H9 (cell line): ENCODE measurements at regions not wholly inside any gene's neighbourhood (a gene's known extent, or its start where the extent isn't known, plus 50 kb on each side); places are given as distances from the start of the nearest gene placed in this dataset.
"Not testable (repeated sequence)": the region's sequence is repeated elsewhere in the genome, so short reads cannot be mapped to it uniquely, and the experiment has no call there.

Experiments used
- DNase-seq: peaks from one replicate; pipeline ENCODE4 v3.0.0-alpha.2; 2017
- H2AFZ ChIP-seq: one replicate; pipeline ENCODE4 v1.6.1; 2013; ENCODE audit warnings: mild to moderate bottlenecking, low read length, control low read depth, moderate library complexity
- H2AK5ac ChIP-seq: 2 replicates; pipeline ENCODE4 v1.6.1; 2013; ENCODE audit warnings: low read length, control low read depth, mixed read lengths; ENCODE audit not compliant: insufficient read length
- H2BK120ac ChIP-seq: one replicate; pipeline ENCODE4 v1.6.1; 2013; ENCODE audit warnings: low read depth, mild to moderate bottlenecking, low read length, control low read depth, inconsistent platforms; ENCODE audit not compliant: poor library complexity, severe bottlenecking
- H2BK12ac ChIP-seq: 2 replicates; pipeline ENCODE4 v1.6.1; 2013; ENCODE audit warnings: low read length, control low read depth, mixed read lengths, low read depth; ENCODE audit not compliant: insufficient read length
- H2BK15ac ChIP-seq: 2 replicates; pipeline ENCODE4 v1.6.1; 2013; ENCODE audit warnings: low read depth, low read length, control low read depth
- H2BK20ac ChIP-seq: one replicate; pipeline ENCODE4 v1.6.1; 2013; ENCODE audit warnings: low read depth, mild to moderate bottlenecking, low read length, control low read depth, inconsistent platforms; ENCODE audit not compliant: poor library complexity, severe bottlenecking
- H2BK5ac ChIP-seq: 2 replicates; pipeline ENCODE4 v1.6.1; 2013; ENCODE audit warnings: low read length, control low read depth, mixed read lengths; ENCODE audit not compliant: insufficient read length
- H3K14ac ChIP-seq: 2 replicates; pipeline ENCODE4 v1.6.1; 2013; ENCODE audit warnings: low read length, control low read depth; ENCODE audit not compliant: insufficient read depth
- H3K18ac ChIP-seq: 2 replicates; pipeline ENCODE4 v1.6.1; 2013; ENCODE audit warnings: low read depth, mild to moderate bottlenecking, mixed read lengths, low read length, control low read depth; ENCODE audit not compliant: insufficient read length
- H3K23ac ChIP-seq: 2 replicates; pipeline ENCODE4 v1.6.1; 2013; ENCODE audit warnings: low read length, control low read depth, mixed read lengths, low read depth; ENCODE audit not compliant: insufficient read length
- H3K23me2 ChIP-seq: 2 replicates; pipeline ENCODE4 v1.6.1; 2013; ENCODE audit warnings: low read depth, mild to moderate bottlenecking, mixed read lengths, low read length, control low read depth; ENCODE audit not compliant: insufficient read length, poor library complexity, severe bottlenecking
- H3K27ac ChIP-seq: 2 replicates; pipeline ENCODE4 v1.5.1; 2013; ENCODE audit warnings: low read length, control low read depth, mixed read lengths, low read depth; ENCODE audit not compliant: insufficient read length
- H3K27me3 ChIP-seq: 2 replicates; pipeline ENCODE4 v1.6.1; 2013; ENCODE audit warnings: low read length, control low read depth, inconsistent platforms; ENCODE audit not compliant: insufficient read depth
- H3K4ac ChIP-seq: 2 replicates; pipeline ENCODE4 v1.6.1; 2013; ENCODE audit warnings: low read depth, mild to moderate bottlenecking, control low read depth, inconsistent platforms, low read length, moderate library complexity
- H3K4me1 ChIP-seq: 2 replicates; pipeline ENCODE4 v1.6.1; 2013; ENCODE audit warnings: low read length, control low read depth, inconsistent platforms; ENCODE audit not compliant: insufficient read depth
- H3K4me2 ChIP-seq: 2 replicates; pipeline ENCODE4 v1.6.1; 2013; ENCODE audit warnings: low read length, control low read depth, mixed read lengths; ENCODE audit not compliant: insufficient read length, insufficient read depth
- H3K56ac ChIP-seq: 2 replicates; pipeline ENCODE4 v1.6.1; 2013; ENCODE audit warnings: low read depth, mild to moderate bottlenecking, mixed read lengths, low read length, control low read depth; ENCODE audit not compliant: insufficient read length
- H3K79me1 ChIP-seq: 2 replicates; pipeline ENCODE4 v1.6.1; 2013; ENCODE audit warnings: low read depth, mild to moderate bottlenecking, moderate library complexity, low read length, control low read depth, inconsistent platforms; ENCODE audit not compliant: insufficient read depth, poor library complexity, severe bottlenecking
- H3K79me2 ChIP-seq: 2 replicates; pipeline ENCODE4 v1.6.1; 2013; ENCODE audit warnings: low read length, control low read depth, inconsistent platforms; ENCODE audit not compliant: insufficient read depth
- H3K9ac ChIP-seq: 2 replicates; pipeline ENCODE4 v1.6.1; 2013; ENCODE audit warnings: low read length, control low read depth, mixed read lengths; ENCODE audit not compliant: insufficient read length; ENCODE audit errors: extremely low read depth
- H3K9me3 ChIP-seq: one replicate; pipeline ENCODE4 v1.6.1; 2013; ENCODE audit warnings: low read depth, low read length, inconsistent platforms; ENCODE audit not compliant: control insufficient read depth
- H3T11ph ChIP-seq: one replicate; pipeline ENCODE4 v1.6.1; 2013; ENCODE audit warnings: mild to moderate bottlenecking, low read length, control low read depth, inconsistent platforms
- H4K20me1 ChIP-seq: one replicate; pipeline ENCODE4 v1.6.1; 2013; ENCODE audit not compliant: control insufficient read depth, insufficient read length, insufficient read depth
- H4K5ac ChIP-seq: 2 replicates; pipeline ENCODE4 v1.6.1; 2013; ENCODE audit warnings: low read depth, mild to moderate bottlenecking, mixed read lengths, low read length, control low read depth; ENCODE audit not compliant: insufficient read length
- H4K8ac ChIP-seq: replicated peaks from 2 replicates; pipeline ENCODE4 v1.6.1; 2013; ENCODE audit warnings: low read length, control low read depth, mixed read lengths, low read depth; ENCODE audit not compliant: insufficient read length
- H4K91ac ChIP-seq: 2 replicates; pipeline ENCODE4 v1.6.1; 2013; ENCODE audit warnings: low read depth, mild to moderate bottlenecking, moderate library complexity, mixed read lengths, low read length, control low read depth; ENCODE audit not compliant: insufficient read length
- H3K27ac Mint-ChIP-seq, 3 experiments: 2 replicates in 2 of 3; 3 replicates in 1 of 3; pipeline ENCODE4 v1.8.0; 2020 to 2021; ENCODE audit warnings: mixed read lengths in 3 of 3, mild to moderate bottlenecking in 1 of 3, moderate library complexity in 1 of 3
- H3K27me3 Mint-ChIP-seq: 2 replicates; pipeline ENCODE4 v1.8.0; 2021; ENCODE audit warnings: low read depth, mild to moderate bottlenecking, moderate library complexity, mixed read lengths
- H3K36me3 Mint-ChIP-seq, 3 experiments: 2 replicates in 2 of 3; 3 replicates in 1 of 3; pipeline ENCODE4 v1.8.0; 2020 to 2021; ENCODE audit warnings: low read depth in 3 of 3, mixed read lengths in 3 of 3; ENCODE audit not compliant: insufficient read depth in 1 of 3
- H3K4me1 Mint-ChIP-seq, 2 experiments: 2 replicates each; pipeline ENCODE4 v1.8.0; 2020; ENCODE audit warnings: mixed read lengths in 2 of 2
- H3K4me3 Mint-ChIP-seq, 2 experiments: 2 replicates in 1 of 2; 3 replicates in 1 of 2; pipeline ENCODE4 v1.8.0; 2020 to 2021; ENCODE audit warnings: mild to moderate bottlenecking in 2 of 2, mixed read lengths in 2 of 2, moderate library complexity in 1 of 2
- H3K9me3 Mint-ChIP-seq, 2 experiments: 2 replicates in 1 of 2; 3 replicates in 1 of 2; pipeline ENCODE4 v1.8.0; 2020; ENCODE audit warnings: mild to moderate bottlenecking in 2 of 2, mixed read lengths in 2 of 2, moderate library complexity in 1 of 2
- WGBS: extraction: QIAGEN DNeasy Blood & Tissue Kit; methylation state at CpG from one replicate; pipeline ENCODE4 v1.1.7; 2013; ENCODE audit warnings: missing lambda C conversion rate, low lambda C conversion rate, mixed read lengths; ENCODE audit not compliant: insufficient read length; ENCODE audit errors: extremely low coverage; 5-methylcytosine and 5-hydroxymethylcytosine counted together
- TF ChIP-seq, protein P1 (sequence below): fragments of 200-600 bp; sonication (generic); conservative IDR thresholded peaks from 3 replicates; pipeline ENCODE4 v1.8.0; 2021; ENCODE audit warnings: antibody characterized with exemption, mild to moderate bottlenecking

DNA sequence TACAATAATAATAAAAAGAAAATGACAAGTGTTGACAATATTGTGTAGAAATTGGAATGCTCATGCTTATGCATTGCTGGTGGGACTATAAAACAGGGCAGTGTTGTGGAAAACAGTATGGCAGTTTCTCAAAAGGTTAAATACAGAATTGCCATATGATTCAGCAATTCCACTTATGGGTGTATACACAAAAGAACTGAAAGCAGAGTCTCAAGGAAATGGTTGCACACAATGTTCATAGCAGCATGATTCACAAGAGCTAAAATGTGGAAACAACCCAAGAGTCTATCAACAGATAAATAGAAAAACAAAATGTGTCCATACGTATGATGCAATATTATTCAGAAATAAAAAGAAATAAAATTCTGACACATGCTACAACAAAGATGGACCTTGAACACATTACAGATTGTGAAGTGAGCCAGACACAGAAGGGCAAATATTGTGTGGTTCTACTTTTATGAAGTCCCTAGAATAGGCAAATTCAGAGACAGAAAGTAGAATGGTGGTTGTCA is 64.8 kb upstream of the GRM8 start:
- H3K4ac ChIP-seq: no peak overlapping the region
- no CpG with 5 or more reads among the region's 1 CpG for WGBS
- H2BK15ac ChIP-seq: no peak overlapping the region
- no peaks in the 10 kb centered on the region for H3K9me3 ChIP-seq
- no peaks in the 10 kb centered on the region for H4K20me1 ChIP-seq
- no peak overlapping the region for H3K27ac ChIP-seq
- no peak overlapping the region for H3K9ac ChIP-seq
- no peaks in the 10 kb centered on the region for H3K4me1 Mint-ChIP-seq
- no peaks in the 10 kb centered on the region for H3K79me1 ChIP-seq
- no peak overlapping the region for H3K4me2 ChIP-seq
- H2AK5ac ChIP-seq: no peak overlapping the region
- no peak overlapping the region for H3K4me3 Mint-ChIP-seq
- no peaks in the 10 kb centered on the region for H3K79me2 ChIP-seq
- H4K8ac ChIP-seq: no peak overlapping the region
- H2BK20ac ChIP-seq: no peak overlapping the region
- no peak overlapping the region for H4K5ac ChIP-seq
- H3K27me3 Mint-ChIP-seq: peaks cover 20% of the 10 kb centered on the region
- H3K56ac ChIP-seq: no peak overlapping the region
- no peak overlapping the region for H4K91ac ChIP-seq
- H2AFZ ChIP-seq: no peak overlapping the region
- H2BK12ac ChIP-seq: no peak overlapping the region
- no peak for DNase-seq
- H3T11ph ChIP-seq: no peak overlapping the region
- no peaks in the 10 kb centered on the region; a peak in 1 of 7 replicates for H3K36me3 Mint-ChIP-seq
- TF ChIP-seq, protein P1, sequence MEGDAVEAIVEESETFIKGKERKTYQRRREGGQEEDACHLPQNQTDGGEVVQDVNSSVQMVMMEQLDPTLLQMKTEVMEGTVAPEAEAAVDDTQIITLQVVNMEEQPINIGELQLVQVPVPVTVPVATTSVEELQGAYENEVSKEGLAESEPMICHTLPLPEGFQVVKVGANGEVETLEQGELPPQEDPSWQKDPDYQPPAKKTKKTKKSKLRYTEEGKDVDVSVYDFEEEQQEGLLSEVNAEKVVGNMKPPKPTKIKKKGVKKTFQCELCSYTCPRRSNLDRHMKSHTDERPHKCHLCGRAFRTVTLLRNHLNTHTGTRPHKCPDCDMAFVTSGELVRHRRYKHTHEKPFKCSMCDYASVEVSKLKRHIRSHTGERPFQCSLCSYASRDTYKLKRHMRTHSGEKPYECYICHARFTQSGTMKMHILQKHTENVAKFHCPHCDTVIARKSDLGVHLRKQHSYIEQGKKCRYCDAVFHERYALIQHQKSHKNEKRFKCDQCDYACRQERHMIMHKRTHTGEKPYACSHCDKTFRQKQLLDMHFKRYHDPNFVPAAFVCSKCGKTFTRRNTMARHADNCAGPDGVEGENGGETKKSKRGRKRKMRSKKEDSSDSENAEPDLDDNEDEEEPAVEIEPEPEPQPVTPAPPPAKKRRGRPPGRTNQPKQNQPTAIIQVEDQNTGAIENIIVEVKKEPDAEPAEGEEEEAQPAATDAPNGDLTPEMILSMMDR: no peak
- no peaks in the 10 kb centered on the region for H3K23me2 ChIP-seq
- H3K18ac ChIP-seq: no peak overlapping the region
- H2BK120ac ChIP-seq: no peak overlapping the region
- no peaks in the 10 kb centered on the region for H3K27me3 ChIP-seq
- H3K9me3 Mint-ChIP-seq: peaks cover under 1 to 11% of the 10 kb centered on the region in 2 experiments; a peak in 4 of 5 replicates
- no peak overlapping the region for H3K27ac Mint-ChIP-seq
- H3K14ac ChIP-seq: no peak overlapping the region
- no peak overlapping the region for H3K23ac ChIP-seq
- H2BK5ac ChIP-seq: no peak overlapping the region
- no peaks in the 10 kb centered on the region for H3K4me1 ChIP-seq

DNA sequence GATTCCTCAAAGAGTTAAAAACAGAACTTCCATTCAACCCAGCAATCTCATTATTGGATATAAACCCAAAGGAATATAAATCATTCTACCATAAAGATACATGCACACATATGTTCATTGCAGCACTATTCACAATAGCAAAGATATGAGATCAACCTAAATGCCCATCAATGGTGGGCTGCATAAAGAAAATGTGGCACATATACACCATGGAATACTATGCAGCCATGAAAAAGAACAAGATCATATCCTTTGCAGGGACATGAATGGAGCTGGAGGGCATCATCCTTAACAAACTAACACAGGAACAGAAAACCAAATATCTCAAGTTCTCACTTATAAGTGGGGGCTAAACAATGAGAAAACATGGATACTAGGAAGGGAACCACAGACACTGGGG is 64.1 kb upstream of the GRM8 start:
- not testable (repeated sequence) for H3K4me2 ChIP-seq, H3K18ac ChIP-seq, H3K23ac ChIP-seq, H2BK120ac ChIP-seq, H4K91ac ChIP-seq, H3K9ac ChIP-seq, H3K4me1 Mint-ChIP-seq, H3K23me2 ChIP-seq, H3K4ac ChIP-seq, H3K4me3 Mint-ChIP-seq, H3K4me1 ChIP-seq, H4K5ac ChIP-seq, H2AK5ac ChIP-seq, DNase-seq, H3K9me3 ChIP-seq, H3K27ac ChIP-seq, H4K8ac ChIP-seq, H2BK15ac ChIP-seq, H2BK20ac ChIP-seq, H2BK12ac ChIP-seq, H3K79me1 ChIP-seq, H3K79me2 ChIP-seq, H4K20me1 ChIP-seq, H3K27ac Mint-ChIP-seq, H3K56ac ChIP-seq, H3T11ph ChIP-seq, H2BK5ac ChIP-seq, H3K36me3 Mint-ChIP-seq, H3K27me3 ChIP-seq, H2AFZ ChIP-seq, H3K14ac ChIP-seq
- H3K27me3 Mint-ChIP-seq: peaks cover 17% of the 10 kb centered on the region
- H3K9me3 Mint-ChIP-seq: peaks cover 6 to 18% of the 10 kb centered on the region in 2 experiments
